IMR-90 (cell line): ENCODE measurements at regions not wholly inside any gene's neighbourhood (a gene's known extent, or its start where the extent isn't known, plus 50 kb on each side); places are given as distances from the start of the nearest gene placed in this dataset.

ENCODE experiments used
- ATAC-seq: fragments of 200-7000 bp; cut with Tn5 transposase; 2 replicates; pipeline ENCODE4 v1.9.1; 2020; ENCODE audit warnings: low read depth, mild to moderate bottlenecking, moderate library complexity
- BruUV-seq: library from RNA; stranded (reverse); fragments of 400-500 nt; replicated peaks from 2 replicates; lab custom pipeline; 2021; lab: Mats Ljungman, UMichigan
- CTCF ChIA-PET: fragments of 300-600 bp; formaldehyde crosslinking; extraction: SDS; loops from one replicate; lab custom pipeline; 2021; ENCODE audit warnings: antibody characterized with exemption; lab: Yijun Ruan, JAX
- POLR2A ChIA-PET: fragments of 300-600 bp; sonication (Branson Sonifier 250); formaldehyde crosslinking; loops from one replicate; lab custom pipeline; 2022; ENCODE audit warnings: antibody characterized with exemption; ENCODE audit not compliant: unreplicated experiment; lab: Charles Lee
- DNase-seq: peaks from one replicate; pipeline ENCODE4 v3.0.0; 2013
- H2AFZ ChIP-seq: replicated peaks from 2 replicates; pipeline ENCODE3; 2013; ENCODE audit warnings: low read length, mild to moderate bottlenecking; ENCODE audit not compliant: poor library complexity
- H2AK5ac ChIP-seq: 2 replicates; pipeline ENCODE4 v1.6.1; 2013; ENCODE audit warnings: low read depth, low read length, inconsistent platforms
- H2AK9ac ChIP-seq: replicated peaks from 2 replicates; pipeline ENCODE3; 2013; ENCODE audit warnings: mild to moderate bottlenecking, low read depth, low read length, moderate library complexity; ENCODE audit not compliant: poor library complexity
- H2BK120ac ChIP-seq: 2 replicates; pipeline ENCODE4 v1.6.1; 2013; ENCODE audit warnings: low read depth, low read length, inconsistent platforms
- H2BK15ac ChIP-seq: 3 replicates; pipeline ENCODE4 v1.6.1; 2013; ENCODE audit warnings: low read depth, low read length, inconsistent platforms
- H2BK20ac ChIP-seq: 2 replicates; pipeline ENCODE4 v1.6.1; 2013; ENCODE audit warnings: low read depth, mild to moderate bottlenecking, inconsistent platforms, low read length, moderate library complexity
- H2BK5ac ChIP-seq: 2 replicates; pipeline ENCODE4 v1.6.1; 2013; ENCODE audit warnings: mild to moderate bottlenecking, low read depth, low read length, inconsistent platforms; ENCODE audit not compliant: poor library complexity, severe bottlenecking
- H3K14ac ChIP-seq: replicated peaks from 2 replicates; pipeline ENCODE4 v1.6.1; 2013; ENCODE audit warnings: low read depth, low read length, inconsistent platforms
- H3K18ac ChIP-seq: 2 replicates; pipeline ENCODE4 v1.6.1; 2013; ENCODE audit warnings: low read depth, low read length, control low read depth
- H3K23ac ChIP-seq: 2 replicates; pipeline ENCODE4 v1.6.1; 2013; ENCODE audit warnings: low read depth, low read length, inconsistent platforms
- H3K27ac ChIP-seq: 2 replicates; pipeline ENCODE4 v1.5.1; 2013; ENCODE audit warnings: mild to moderate bottlenecking, control low read depth, low read length; ENCODE audit not compliant: insufficient read depth
- H3K27me3 ChIP-seq: 2 replicates; pipeline ENCODE4 v1.6.1; 2013; ENCODE audit warnings: low read length; ENCODE audit not compliant: control insufficient read depth, insufficient read depth
- H3K36me3 ChIP-seq: 2 replicates; pipeline ENCODE4 v1.6.1; 2013; ENCODE audit warnings: low read length, mixed read lengths; ENCODE audit not compliant: control insufficient read depth, insufficient read depth
- H3K4ac ChIP-seq: 2 replicates; pipeline ENCODE4 v1.6.1; 2013; ENCODE audit warnings: low read depth, low read length, inconsistent platforms
- H3K4me1 ChIP-seq: 2 replicates; pipeline ENCODE4 v1.6.1; 2013; ENCODE audit warnings: low read length, mixed read lengths; ENCODE audit not compliant: control insufficient read depth, insufficient read depth
- H3K4me2 ChIP-seq: 2 replicates; pipeline ENCODE4 v1.6.1; 2013; ENCODE audit warnings: low read depth, mild to moderate bottlenecking, control low read depth, low read length, moderate library complexity
- H3K4me3 ChIP-seq: 2 replicates; pipeline ENCODE4 v1.5.1; 2013; ENCODE audit warnings: low read depth, mild to moderate bottlenecking, control low read depth, low read length, moderate library complexity; ENCODE audit not compliant: insufficient read depth
- H3K56ac ChIP-seq: 2 replicates; pipeline ENCODE4 v1.6.1; 2013; ENCODE audit warnings: low read length, inconsistent platforms; ENCODE audit not compliant: insufficient read depth; ENCODE audit errors: extremely low read depth
- H3K79me1 ChIP-seq, 2 experiments: 2 replicates each; pipeline ENCODE4 v1.6.1; 2013; ENCODE audit warnings: low read length in 2 of 2, inconsistent platforms in 1 of 2, low read depth in 1 of 2
- H3K9ac ChIP-seq: 2 replicates; pipeline ENCODE4 v1.6.1; 2013; ENCODE audit warnings: low read depth, low read length, control low read depth
- H3K9me1 ChIP-seq: 2 replicates; pipeline ENCODE4 v1.6.1; 2013; ENCODE audit warnings: low read length, inconsistent platforms; ENCODE audit not compliant: insufficient read depth
- H3K9me3 ChIP-seq: 2 replicates; pipeline ENCODE4 v1.6.1; 2013; ENCODE audit warnings: low read length; ENCODE audit not compliant: control insufficient read depth, insufficient read depth
- H4K20me1 ChIP-seq: 2 replicates; pipeline ENCODE4 v1.6.1; 2013; ENCODE audit warnings: low read length, inconsistent platforms; ENCODE audit not compliant: insufficient read depth
- H4K5ac ChIP-seq: 2 replicates; pipeline ENCODE4 v1.6.1; 2013; ENCODE audit warnings: mild to moderate bottlenecking, low read depth, low read length, control low read depth
- H4K8ac ChIP-seq, 2 experiments: 2 replicates each; pipeline ENCODE4 v1.6.1; 2013; ENCODE audit warnings: low read depth in 2 of 2, low read length in 2 of 2, control low read depth in 1 of 2, inconsistent platforms in 1 of 2
- H4K91ac ChIP-seq: 2 replicates; pipeline ENCODE4 v1.6.1; 2013; ENCODE audit warnings: low read depth, low read length, inconsistent platforms; ENCODE audit not compliant: insufficient read depth
- CEBPB ChIP-seq: IDR thresholded peaks from 2 replicates; pipeline ENCODE4 v1.6.1; 2012; ENCODE audit warnings: low read depth, low read length, improper control_type of control experiment
- CHD1 ChIP-seq: IDR thresholded peaks from 2 replicates; pipeline ENCODE4 v1.6.1; 2012; ENCODE audit warnings: low read depth, low read length, improper control_type of control experiment
- FOS ChIP-seq: fragments of 150-350 bp; IDR thresholded peaks from 2 replicates; pipeline ENCODE4 v1.6.1; 2016; ENCODE audit warnings: low read depth, low read length
- MAFK ChIP-seq: IDR thresholded peaks from 2 replicates; pipeline ENCODE4 v1.6.1; 2012; ENCODE audit warnings: low read depth, low read length, improper control_type of control experiment
- MAZ ChIP-seq: IDR thresholded peaks from 2 replicates; pipeline ENCODE4 v1.6.1; 2012; ENCODE audit warnings: low read depth, mild to moderate bottlenecking, low read length, improper control_type of control experiment, moderate library complexity, borderline replicate concordance
- MXI1 ChIP-seq: IDR thresholded peaks from 2 replicates; pipeline ENCODE4 v1.6.1; 2012; ENCODE audit warnings: low read depth, mild to moderate bottlenecking, low read length, moderate library complexity, borderline replicate concordance
- NFE2L2 ChIP-seq: fragments of 150-350 bp; IDR thresholded peaks from 2 replicates; pipeline ENCODE4 v1.6.1; 2016; ENCODE audit warnings: low read depth, mild to moderate bottlenecking, low read length
- RAD21 ChIP-seq: IDR thresholded peaks from 2 replicates; pipeline ENCODE4 v1.6.1; 2012; ENCODE audit warnings: low read length, improper control_type of control experiment
- RCOR1 ChIP-seq: IDR thresholded peaks from 2 replicates; pipeline ENCODE4 v1.6.1; 2012; ENCODE audit warnings: mild to moderate bottlenecking, low read length, improper control_type of control experiment; ENCODE audit not compliant: insufficient replicate concordance
- RFX5 ChIP-seq: IDR thresholded peaks from 2 replicates; pipeline ENCODE4 v1.8.0; 2012; ENCODE audit warnings: low read depth, mild to moderate bottlenecking, low read length, moderate library complexity
- SMC3 ChIP-seq: fragments of 150-350 bp; IDR thresholded peaks from 2 replicates; pipeline ENCODE4 v1.6.1; 2016; ENCODE audit warnings: low read depth, mild to moderate bottlenecking, antibody characterized with exemption, low read length, moderate library complexity
- WGBS, 2 experiments: methylation state at CpG; one replicate each; pipeline versions ENCODE4 v1.1.5 to v1.1.7; 2013; ENCODE audit warnings: missing lambda C conversion rate in 2 of 2; ENCODE audit not compliant: insufficient read length in 1 of 2; ENCODE audit errors: extremely low coverage in 2 of 2; 5-methylcytosine and 5-hydroxymethylcytosine counted together
- dilution Hi-C: fragments of 300-500 bp; cut with HindIII; formaldehyde crosslinking; loops from one replicate; pipeline ENCODE4 v1.14.3; 2018; ENCODE audit warnings: low sequenced_read_pairs; ENCODE audit not compliant: unreplicated experiment
- in situ Hi-C: fragments of 300-500 bp; cut with MboI; formaldehyde crosslinking; loops from 3 replicates; pipeline ENCODE4 v1.14.3; 2019; ENCODE audit warnings: low sequenced_read_pairs, inconsistent platforms, mixed read lengths
- intact Hi-C: fragments of 100-400 bp; cut with micrococcal nuclease; formaldehyde crosslinking; loops from 2 replicates; pipeline ENCODE4 v1.10.0; 2022
- TF ChIP-seq, protein P1 (sequence below): conservative IDR thresholded peaks from 2 replicates; pipeline ENCODE4 v1.5.1; 2012; ENCODE audit warnings: mild to moderate bottlenecking, low read depth, low read length, improper control_type of control experiment
- TF ChIP-seq, protein P2 (sequence below): fragments of 150-350 bp; IDR thresholded peaks from 2 replicates; pipeline ENCODE4 v1.6.1; 2016; ENCODE audit warnings: low read depth, mild to moderate bottlenecking, low read length, moderate library complexity, borderline replicate concordance
- TF ChIP-seq, protein P3 (sequence below): fragments of 150-350 bp; IDR thresholded peaks from 2 replicates; pipeline ENCODE4 v1.6.1; 2017; ENCODE audit warnings: mild to moderate bottlenecking, antibody characterized with exemption, low read length, low read depth

DNA sequence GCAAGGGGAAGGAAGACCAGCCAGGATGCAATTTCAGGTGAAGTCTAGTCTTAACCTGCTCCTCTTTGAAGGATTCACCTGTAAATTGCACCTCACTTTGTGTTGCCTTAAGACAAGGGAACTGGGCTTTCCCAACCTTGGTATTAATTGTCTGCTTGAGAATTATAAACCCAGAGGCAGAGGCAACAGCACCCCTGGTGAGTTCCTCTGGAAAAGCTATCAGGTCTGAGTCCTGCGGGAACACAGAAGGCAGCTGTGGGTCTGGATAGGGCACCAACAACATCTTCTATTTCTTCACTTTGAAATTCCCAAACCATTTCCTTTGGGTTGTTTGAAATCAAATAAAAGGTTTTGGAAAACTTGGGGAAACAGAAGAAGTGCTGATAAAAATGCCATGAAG is 109.2 kb upstream of the NPY2R start:
- Histone ChIP-seq H4K8ac (no peak overlapping the region), H2AK9ac (no peak overlapping the region), H3K79me1 (no peaks in the 10 kb centered on the region), H2AK5ac (no peak overlapping the region), H2BK5ac (no peak overlapping the region), H3K4me2 (no peak overlapping the region), H3K23ac (no peak overlapping the region), H3K9me3 (no peaks in the 10 kb centered on the region), H4K5ac (no peak overlapping the region), H3K56ac (no peak overlapping the region), H3K9me1 (no peaks in the 10 kb centered on the region), H2AFZ (no peak overlapping the region), H3K27ac (no peak overlapping the region), H4K20me1 (no peaks in the 10 kb centered on the region), H4K91ac (no peak overlapping the region), H3K4me3 (no peak overlapping the region), H2BK120ac (no peak overlapping the region), H3K36me3 (no peaks in the 10 kb centered on the region), H3K27me3 (no peaks in the 10 kb centered on the region), H3K4ac (no peak overlapping the region), H3K4me1 (no peaks in the 10 kb centered on the region), H3K18ac (no peak overlapping the region), H2BK20ac (no peak overlapping the region), H2BK15ac (no peak overlapping the region), H3K14ac (no peak overlapping the region), H3K9ac (no peak overlapping the region)
- no peak for DNase-seq
- WGBS, 2 experiments = no CpG with 5 or more reads among the region's 1 CpG
- intact Hi-C loops = no loop called here
- ChIA-PET CTCF (no interaction called here), POLR2A (no interaction called here)
- no TSS peak for BruUV-seq
- in situ Hi-C loops = no loop called here
- no peak for ATAC-seq
- dilution Hi-C loops = no loop called here
- no peak for TF ChIP-seq MXI1
- TF ChIP-seq, protein P1, sequence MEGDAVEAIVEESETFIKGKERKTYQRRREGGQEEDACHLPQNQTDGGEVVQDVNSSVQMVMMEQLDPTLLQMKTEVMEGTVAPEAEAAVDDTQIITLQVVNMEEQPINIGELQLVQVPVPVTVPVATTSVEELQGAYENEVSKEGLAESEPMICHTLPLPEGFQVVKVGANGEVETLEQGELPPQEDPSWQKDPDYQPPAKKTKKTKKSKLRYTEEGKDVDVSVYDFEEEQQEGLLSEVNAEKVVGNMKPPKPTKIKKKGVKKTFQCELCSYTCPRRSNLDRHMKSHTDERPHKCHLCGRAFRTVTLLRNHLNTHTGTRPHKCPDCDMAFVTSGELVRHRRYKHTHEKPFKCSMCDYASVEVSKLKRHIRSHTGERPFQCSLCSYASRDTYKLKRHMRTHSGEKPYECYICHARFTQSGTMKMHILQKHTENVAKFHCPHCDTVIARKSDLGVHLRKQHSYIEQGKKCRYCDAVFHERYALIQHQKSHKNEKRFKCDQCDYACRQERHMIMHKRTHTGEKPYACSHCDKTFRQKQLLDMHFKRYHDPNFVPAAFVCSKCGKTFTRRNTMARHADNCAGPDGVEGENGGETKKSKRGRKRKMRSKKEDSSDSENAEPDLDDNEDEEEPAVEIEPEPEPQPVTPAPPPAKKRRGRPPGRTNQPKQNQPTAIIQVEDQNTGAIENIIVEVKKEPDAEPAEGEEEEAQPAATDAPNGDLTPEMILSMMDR = no peak
- no peak for TF ChIP-seq FOS
- TF ChIP-seq MAFK = no peak
- no peak for TF ChIP-seq NFE2L2
- no peak for TF ChIP-seq CEBPB
- TF ChIP-seq, protein P2, sequence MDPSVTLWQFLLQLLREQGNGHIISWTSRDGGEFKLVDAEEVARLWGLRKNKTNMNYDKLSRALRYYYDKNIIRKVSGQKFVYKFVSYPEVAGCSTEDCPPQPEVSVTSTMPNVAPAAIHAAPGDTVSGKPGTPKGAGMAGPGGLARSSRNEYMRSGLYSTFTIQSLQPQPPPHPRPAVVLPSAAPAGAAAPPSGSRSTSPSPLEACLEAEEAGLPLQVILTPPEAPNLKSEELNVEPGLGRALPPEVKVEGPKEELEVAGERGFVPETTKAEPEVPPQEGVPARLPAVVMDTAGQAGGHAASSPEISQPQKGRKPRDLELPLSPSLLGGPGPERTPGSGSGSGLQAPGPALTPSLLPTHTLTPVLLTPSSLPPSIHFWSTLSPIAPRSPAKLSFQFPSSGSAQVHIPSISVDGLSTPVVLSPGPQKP = no peak
- TF ChIP-seq RFX5 = no peak
- no peak for TF ChIP-seq RCOR1
- no peak for TF ChIP-seq CHD1
- no peak for TF ChIP-seq RAD21
- TF ChIP-seq SMC3 = no peak
- TF ChIP-seq MAZ = no peak
- TF ChIP-seq, protein P3, sequence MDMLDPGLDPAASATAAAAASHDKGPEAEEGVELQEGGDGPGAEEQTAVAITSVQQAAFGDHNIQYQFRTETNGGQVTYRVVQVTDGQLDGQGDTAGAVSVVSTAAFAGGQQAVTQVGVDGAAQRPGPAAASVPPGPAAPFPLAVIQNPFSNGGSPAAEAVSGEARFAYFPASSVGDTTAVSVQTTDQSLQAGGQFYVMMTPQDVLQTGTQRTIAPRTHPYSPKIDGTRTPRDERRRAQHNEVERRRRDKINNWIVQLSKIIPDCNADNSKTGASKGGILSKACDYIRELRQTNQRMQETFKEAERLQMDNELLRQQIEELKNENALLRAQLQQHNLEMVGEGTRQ = no peak
